ENCODE measurements at regions not wholly inside any gene's neighbourhood (a gene's known extent, or its start where the extent isn't known, plus 50 kb on each side); places are given as distances from the start of the nearest gene placed in this dataset.

- TF ChIP-seq POLR2AphosphoS5 (IDR thresholded peaks at IDR 0.05; ENCODE audit: low read depth, low read length) (no peak), SIN3A (IDR thresholded peaks at IDR 0.05; ENCODE audit: borderline replicate concordance, insufficient read depth, low read depth, low read length) (no peak), REST (IDR thresholded peaks at IDR 0.05; ENCODE audit: insufficient read depth in 1 of 2, low read depth in 2 of 2, low read length in 1 of 2) (no peak), TCF7L2 (IDR thresholded peaks at IDR 0.05; ENCODE audit: low read depth, low read length) (no peak)
- TF ChIP-seq, protein P1, sequence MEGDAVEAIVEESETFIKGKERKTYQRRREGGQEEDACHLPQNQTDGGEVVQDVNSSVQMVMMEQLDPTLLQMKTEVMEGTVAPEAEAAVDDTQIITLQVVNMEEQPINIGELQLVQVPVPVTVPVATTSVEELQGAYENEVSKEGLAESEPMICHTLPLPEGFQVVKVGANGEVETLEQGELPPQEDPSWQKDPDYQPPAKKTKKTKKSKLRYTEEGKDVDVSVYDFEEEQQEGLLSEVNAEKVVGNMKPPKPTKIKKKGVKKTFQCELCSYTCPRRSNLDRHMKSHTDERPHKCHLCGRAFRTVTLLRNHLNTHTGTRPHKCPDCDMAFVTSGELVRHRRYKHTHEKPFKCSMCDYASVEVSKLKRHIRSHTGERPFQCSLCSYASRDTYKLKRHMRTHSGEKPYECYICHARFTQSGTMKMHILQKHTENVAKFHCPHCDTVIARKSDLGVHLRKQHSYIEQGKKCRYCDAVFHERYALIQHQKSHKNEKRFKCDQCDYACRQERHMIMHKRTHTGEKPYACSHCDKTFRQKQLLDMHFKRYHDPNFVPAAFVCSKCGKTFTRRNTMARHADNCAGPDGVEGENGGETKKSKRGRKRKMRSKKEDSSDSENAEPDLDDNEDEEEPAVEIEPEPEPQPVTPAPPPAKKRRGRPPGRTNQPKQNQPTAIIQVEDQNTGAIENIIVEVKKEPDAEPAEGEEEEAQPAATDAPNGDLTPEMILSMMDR (IDR thresholded peaks at IDR 0.05), result no peak
- no peak overlapping the region for H3K27ac ChIP-seq (ENCODE audit: low read length)
- no peak overlapping the region for H3K4me3 ChIP-seq (ENCODE audit: low read depth in 2 of 2, low read length in 2 of 2)
- in situ Hi-C loops (cut with HindIII; ENCODE audit: low pct_unique_long_range_greater_than_20kb, low sequenced_read_pairs) (no loop called here), intact Hi-C loops (cut with micrococcal nuclease; ENCODE audit: unreplicated experiment) (no loop called here)
- CTCF ChIA-PET, result no interaction called here
- no peak for DNase-seq (ENCODE audit: low read depth, low spot score)
- H3K36me3 ChIP-seq (ENCODE audit: control insufficient read depth, insufficient read depth, low read length), result no peaks in the 10 kb centered on the region
- H3K4me1 ChIP-seq (ENCODE audit: control insufficient read depth, insufficient read depth, low read length), result no peaks in the 10 kb centered on the region
- POLR2A ChIA-PET, result no interaction called here
- no TSS peak for BruUV-seq (replicated peaks)
- H3K9me3 ChIP-seq (ENCODE audit: control insufficient read depth, insufficient read depth, low read depth, low read length), result no peaks in the 10 kb centered on the region
- no peaks in the 10 kb centered on the region for H3K27me3 ChIP-seq (ENCODE audit: control insufficient read depth, insufficient read depth, low read length)
- no peak for ATAC-seq
Observed at GRCh38 chr6:103405321-103405720, 1454.4 kb downstream of the HACE1 start.

DNA sequence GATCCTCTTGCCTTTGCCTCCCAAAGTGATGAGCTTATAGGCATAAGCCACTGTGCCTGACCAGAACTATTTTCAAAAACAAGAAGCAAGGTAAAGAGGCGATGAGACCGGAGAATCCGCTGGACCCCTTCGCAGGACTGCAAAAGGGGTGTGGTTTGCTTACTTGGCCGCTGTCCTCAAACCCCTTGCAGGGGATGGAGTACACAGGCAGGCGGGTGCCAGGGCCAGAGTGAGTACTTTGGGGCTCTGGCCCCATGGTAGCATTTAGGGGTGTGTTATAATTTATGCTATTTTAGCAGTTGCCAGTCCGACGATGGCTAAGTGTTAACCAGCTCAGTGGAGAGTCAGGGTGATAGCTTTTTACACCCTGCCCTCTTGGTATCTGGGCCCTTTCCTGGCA is 1454.9 kb downstream of the HACE1 start:
- in situ Hi-C loops (cut with HindIII; ENCODE audit: low pct_unique_long_range_greater_than_20kb, low sequenced_read_pairs), result no loop called here
- intact Hi-C loops (cut with micrococcal nuclease; ENCODE audit: unreplicated experiment), result no loop called here
- BruUV-seq (replicated peaks), result no TSS peak
- Histone ChIP-seq H3K27ac (ENCODE audit: low read length) (no peak overlapping the region), H3K4me3 (ENCODE audit: low read depth in 2 of 2, low read length in 2 of 2) (no peak overlapping the region), H3K9me3 (ENCODE audit: control insufficient read depth, insufficient read depth, low read depth, low read length) (no peaks in the 10 kb centered on the region), H3K36me3 (ENCODE audit: control insufficient read depth, insufficient read depth, low read length) (no peaks in the 10 kb centered on the region), H3K4me1 (ENCODE audit: control insufficient read depth, insufficient read depth, low read length) (no peaks in the 10 kb centered on the region), H3K27me3 (ENCODE audit: control insufficient read depth, insufficient read depth, low read length) (no peaks in the 10 kb centered on the region)
- ChIA-PET CTCF (no interaction called here), POLR2A (no interaction called here)
- DNase-seq (ENCODE audit: low read depth, low spot score), result no peak
- ATAC-seq, result no peak
- TF ChIP-seq REST (IDR thresholded peaks at IDR 0.05; ENCODE audit: insufficient read depth in 1 of 2, low read depth in 2 of 2, low read length in 1 of 2), result no peak
- TF ChIP-seq, protein P1 (IDR thresholded peaks at IDR 0.05), result no peak
- TF ChIP-seq POLR2AphosphoS5 (IDR thresholded peaks at IDR 0.05; ENCODE audit: low read depth, low read length), result no peak
- TF ChIP-seq SIN3A (IDR thresholded peaks at IDR 0.05; ENCODE audit: borderline replicate concordance, insufficient read depth, low read depth, low read length), result no peak
- TF ChIP-seq TCF7L2 (IDR thresholded peaks at IDR 0.05; ENCODE audit: low read depth, low read length), result no peak

All from Panc1 (cell line).